Subcutaneous abdominal adipose tissue (tissue), 5 donors: ENCODE measurements at regions not wholly inside any gene's neighbourhood (a gene's known extent, or its start where the extent isn't known, plus 50 kb on each side); places are given as distances from the start of the nearest gene placed in this dataset.
"Not testable (repeated sequence)": the region's sequence is repeated elsewhere in the genome, so short reads cannot be mapped to it uniquely, and the experiment has no call there.

Source experiments
- H3K27ac ChIP-seq: one replicate; pipeline ENCODE4 v1.7.0; 2013; ENCODE audit warnings: low read depth, mild to moderate bottlenecking, inconsistent platforms, low read length, moderate library complexity
- H3K27me3 ChIP-seq, 5 donors: one replicate each; pipeline ENCODE4 v1.7.0; 2013; ENCODE audit warnings: low read length in 5 of 5, inconsistent platforms in 1 of 5; ENCODE audit not compliant: control insufficient read depth in 5 of 5, insufficient read depth in 4 of 5
- H3K36me3 ChIP-seq, 5 donors: one replicate each; pipeline ENCODE4 v1.7.0; 2013; ENCODE audit warnings: low read length in 5 of 5; ENCODE audit not compliant: control insufficient read depth in 5 of 5, insufficient read depth in 5 of 5
- H3K4me1 ChIP-seq, 5 donors: one replicate each; pipeline ENCODE4 v1.7.0; 2013; ENCODE audit warnings: low read length in 5 of 5, mild to moderate bottlenecking in 3 of 5, moderate library complexity in 1 of 5; ENCODE audit not compliant: control insufficient read depth in 5 of 5, insufficient read depth in 5 of 5
- H3K4me3 ChIP-seq, 5 donors: one replicate each; pipeline ENCODE4 v1.7.0; 2013; ENCODE audit warnings: low read length in 5 of 5, low read depth in 1 of 5
- H3K9ac ChIP-seq, 5 donors: one replicate each; pipeline ENCODE4 v1.7.0; 2013; ENCODE audit warnings: low read length in 5 of 5, mild to moderate bottlenecking in 4 of 5, moderate library complexity in 3 of 5
- H3K9me3 ChIP-seq, 5 donors: one replicate each; pipeline ENCODE4 v1.7.0; 2013; ENCODE audit warnings: low read length in 5 of 5; ENCODE audit not compliant: control insufficient read depth in 5 of 5
- donor health status: healthy.
- donor health status: healthy.
- donor health status: healthy.
- donor health status: healthy.
- donor health status: healthy.

GRCh38 chr10:6988654-6989053 lies 408.6 kb upstream of the PRKCQ start:
- Histone ChIP-seq H3K9ac (no peak overlapping the region), H3K9me3 (no peaks in the 10 kb centered on the region), H3K27ac (no peak overlapping the region), H3K36me3 (no peaks in the 10 kb centered on the region), H3K4me3 (no peak overlapping the region), H3K4me1 (no peaks in the 10 kb centered on the region), H3K27me3 (peaks cover 0 to under 1% (median 0%) of the 10 kb centered on the region in 5 donors)

- Histone ChIP-seq H3K9me3 (no peaks in the 10 kb centered on the region), H3K36me3 (no peaks in the 10 kb centered on the region), H3K9ac (no peak overlapping the region), H3K27ac (no peak overlapping the region), H3K4me1 (no peaks in the 10 kb centered on the region), H3K4me3 (no peak overlapping the region), H3K27me3 (no peaks in the 10 kb centered on the region)
Observed at GRCh38 chr10:6987536-6987945, 407.5 kb upstream of the PRKCQ start.

- Histone ChIP-seq H3K27me3 (no peaks in the 10 kb centered on the region), H3K4me3 (no peak overlapping the region), H3K27ac (no peak overlapping the region), H3K4me1 (no peaks in the 10 kb centered on the region), H3K9ac (no peak overlapping the region), H3K9me3 (no peaks in the 10 kb centered on the region), H3K36me3 (no peaks in the 10 kb centered on the region)
Observed at GRCh38 chr10:6986927-6987326, 406.9 kb upstream of the PRKCQ start.

- no peak overlapping the region for H3K4me3 ChIP-seq
- no peak overlapping the region for H3K27ac ChIP-seq
- no peak overlapping the region for H3K9ac ChIP-seq
- no peaks in the 10 kb centered on the region for H3K9me3 ChIP-seq
- H3K36me3 ChIP-seq: no peaks in the 10 kb centered on the region
- H3K27me3 ChIP-seq: peaks cover 0 to under 1% (median 0%) of the 10 kb centered on the region in 5 donors
- H3K4me1 ChIP-seq: no peaks in the 10 kb centered on the region
Observed at GRCh38 chr10:6985644-6986043, 405.6 kb upstream of the PRKCQ start.

GRCh38 chr10:6984971-6985370 lies 404.9 kb upstream of the PRKCQ start:
- no peaks in the 10 kb centered on the region for H3K9me3 ChIP-seq
- no peak overlapping the region for H3K9ac ChIP-seq
- no peaks in the 10 kb centered on the region for H3K36me3 ChIP-seq
- H3K27ac ChIP-seq: no peak overlapping the region
- H3K4me1 ChIP-seq: no peaks in the 10 kb centered on the region
- no peak overlapping the region for H3K4me3 ChIP-seq
- H3K27me3 ChIP-seq: peaks cover 0 to 3% (median 0%) of the 10 kb centered on the region in 5 donors

- H3K4me1 ChIP-seq: not testable (repeated sequence)
Observed at GRCh38 chr10:6984016-6984415, 403.9 kb upstream of the PRKCQ start.

GRCh38 chr10:6980353-6980752 lies 400.3 kb upstream of the PRKCQ start:
- Histone ChIP-seq H3K36me3 (no peaks in the 10 kb centered on the region), H3K4me3 (no peak overlapping the region), H3K9ac (no peak overlapping the region), H3K27me3 (peaks cover 0 to 3% (median 0%) of the 10 kb centered on the region in 5 donors), H3K27ac (no peak overlapping the region), H3K4me1 (no peaks in the 10 kb centered on the region), H3K9me3 (peaks cover 0 to 3% (median 0%) of the 10 kb centered on the region in 5 donors)

More at GRCh38 chr10:6984016-6984415, 403.9 kb upstream of the PRKCQ start:
- H3K36me3 ChIP-seq, H3K9ac ChIP-seq, H3K9me3 ChIP-seq, H3K4me3 ChIP-seq, H3K27me3 ChIP-seq, H3K27ac ChIP-seq: not testable (repeated sequence)

- no peaks in the 10 kb centered on the region for H3K4me1 ChIP-seq
- no peak overlapping the region for H3K9ac ChIP-seq
- no peak overlapping the region for H3K4me3 ChIP-seq
- no peak overlapping the region for H3K27ac ChIP-seq
- H3K27me3 ChIP-seq: peaks cover 0 to 3% (median 0%) of the 10 kb centered on the region in 5 donors
- peaks cover 0 to 3% (median 0%) of the 10 kb centered on the region in 5 donors for H3K9me3 ChIP-seq
- no peaks in the 10 kb centered on the region for H3K36me3 ChIP-seq
Observed at GRCh38 chr10:6979371-6979770, 399.3 kb upstream of the PRKCQ start.

- no peak overlapping the region for H3K27ac ChIP-seq
- peaks cover 0 to 3% (median 0%) of the 10 kb centered on the region in 5 donors for H3K9me3 ChIP-seq
- H3K36me3 ChIP-seq: no peaks in the 10 kb centered on the region
- peaks cover 0 to 3% (median 0%) of the 10 kb centered on the region in 5 donors for H3K27me3 ChIP-seq
- H3K4me1 ChIP-seq: no peaks in the 10 kb centered on the region
- H3K9ac ChIP-seq: no peak overlapping the region
- no peak overlapping the region for H3K4me3 ChIP-seq
Observed at GRCh38 chr10:6978187-6978627, 398.1 kb upstream of the PRKCQ start.

GRCh38 chr10:6977398-6978186 lies 397.5 kb upstream of the PRKCQ start:
- Histone ChIP-seq H3K27me3 (peaks cover 0 to 3% (median 0%) of the 10 kb centered on the region in 5 donors), H3K27ac (no peak overlapping the region), H3K4me3 (no peak overlapping the region), H3K9ac (no peak overlapping the region), H3K36me3 (no peaks in the 10 kb centered on the region), H3K9me3 (peaks cover 0 to 3% (median 0%) of the 10 kb centered on the region in 5 donors), H3K4me1 (no peaks in the 10 kb centered on the region)
